Tibial artery (tissue), 4 donors: ENCODE measurements at regions not wholly inside any gene's neighbourhood (a gene's known extent, or its start where the extent isn't known, plus 50 kb on each side); places are given as distances from the start of the nearest gene placed in this dataset.

ENCODE experiments used
- DNase-seq, 2 donors: peaks; one replicate each; pipeline ENCODE4 v3.0.0-alpha.2; 2019
- H3K27ac ChIP-seq, 2 donors: fragments of 200-600 bp; sonication (generic) in 1 of 2; 1 replicate in 1 of 2; 2 replicates in 1 of 2; pipeline ENCODE4 v1.5.1; 2018 to 2019; ENCODE audit warnings: mild to moderate bottlenecking in 1 of 2
- H3K27me3 ChIP-seq, 2 donors: fragments of 200-600 bp; sonication (generic) in 1 of 2; one replicate each; pipeline versions ENCODE4 v1.5.1 to v1.6.0; 2016 to 2019
- H3K36me3 ChIP-seq, 3 donors: fragments of 200-600 bp; sonication (generic) in 2 of 3; one replicate each; pipeline ENCODE4 v1.5.1; 2016 to 2019; ENCODE audit warnings: mild to moderate bottlenecking in 2 of 3
- H3K4me1 ChIP-seq, 4 donors: fragments of 200-600 bp; sonication (generic) in 2 of 4; 1 replicate in 3 of 4; 2 replicates in 1 of 4; pipeline ENCODE4 v1.5.1; 2016 to 2019
- H3K4me3 ChIP-seq, 2 donors: fragments of 200-600 bp; sonication (generic) in 1 of 2; 1 replicate in 1 of 2; 2 replicates in 1 of 2; pipeline ENCODE4 v1.5.1; 2018 to 2019; ENCODE audit warnings: mild to moderate bottlenecking in 2 of 2
- H3K9me3 ChIP-seq, 3 donors: fragments of 200-600 bp; sonication (generic) in 1 of 3; one replicate each; pipeline ENCODE4 v1.5.1; 2016 to 2019
- CTCF ChIP-seq, 2 experiments: fragments of 200-600 bp in 1 of 2; fragments of 450-650 bp in 1 of 2; IDR thresholded peaks; one replicate each; pipeline ENCODE4 v1.5.1; 2017 to 2019; ENCODE audit warnings: antibody characterized with exemption in 2 of 2, mild to moderate bottlenecking in 1 of 2, moderate library complexity in 1 of 2
- intact Hi-C: fragments of 100-400 bp; cut with DNase I; formaldehyde crosslinking; loops from one replicate; pipeline ENCODE4 v1.15.0; 2023; ENCODE audit warnings: low total_unique reads

- H3K36me3 ChIP-seq = no peaks in the 10 kb centered on the region
- intact Hi-C loops = loop anchor here (10.0 kb wide), 2 partner anchors 125 to 905 kb away; no protein-coding TSS in a partner anchor
- H3K9me3 ChIP-seq = no peaks in the 10 kb centered on the region
- TF ChIP-seq CTCF (IDR thresholded peaks at IDR 0.05) = peak; percentile 65
- H3K27ac ChIP-seq = no peak overlapping the region
- H3K27me3 ChIP-seq = peaks cover 0 to 5% of the 10 kb centered on the region in 2 donors
- peak overlapping the region in 1 of 2 donors; percentile 11 for H3K4me3 ChIP-seq
- peak; percentile 72 to 77 for DNase-seq
- peaks cover 0 to 6% (median 0%) of the 10 kb centered on the region in 4 donors for H3K4me1 ChIP-seq
These were observed 104.1 kb downstream of the XCL2 start for GRCh38 chr1:168439456-168440375.

DNA sequence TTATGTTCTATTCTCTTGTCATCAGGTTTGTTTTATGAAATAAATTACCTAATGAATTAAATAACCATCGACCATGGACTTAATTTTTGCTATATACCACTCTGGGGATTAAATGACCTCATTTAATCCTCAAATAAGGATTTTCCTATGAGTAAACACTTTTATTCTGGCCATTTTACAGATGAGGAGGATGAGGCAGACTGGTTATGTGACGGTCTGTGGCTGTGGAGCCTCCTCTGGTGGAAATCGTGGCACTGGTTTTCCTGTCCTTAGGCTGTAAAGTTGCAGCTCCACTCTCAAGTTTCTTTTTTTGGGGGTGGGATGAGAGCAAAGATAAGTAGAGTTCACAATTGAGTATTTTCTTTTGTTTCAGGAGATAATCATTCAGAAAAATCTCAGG, 105.2 kb downstream of the XCL2 start:
- H3K27ac ChIP-seq = no peak overlapping the region
- no peaks in the 10 kb centered on the region for H3K9me3 ChIP-seq
- no peak for TF ChIP-seq CTCF (IDR thresholded peaks at IDR 0.05)
- H3K4me1 ChIP-seq = peaks cover 0 to 6% (median 0%) of the 10 kb centered on the region in 4 donors
- peaks cover 0 to 9% of the 10 kb centered on the region in 2 donors for H3K27me3 ChIP-seq
- no peak overlapping the region for H3K4me3 ChIP-seq
- no peak for DNase-seq
- H3K36me3 ChIP-seq = no peaks in the 10 kb centered on the region
- intact Hi-C loops = loop anchor here (10.0 kb wide), 1 partner anchor 906 kb away; no protein-coding TSS in a partner anchor

GRCh38 chr1:168437821-168438220, 106.0 kb downstream of the XCL2 start:
- H3K4me3 ChIP-seq = no peak overlapping the region
- H3K9me3 ChIP-seq = no peaks in the 10 kb centered on the region
- H3K36me3 ChIP-seq = no peaks in the 10 kb centered on the region
- no peak for TF ChIP-seq CTCF (IDR thresholded peaks at IDR 0.05)
- peaks cover 0 to 6% (median 0%) of the 10 kb centered on the region in 4 donors for H3K4me1 ChIP-seq
- H3K27me3 ChIP-seq = peaks cover 0 to 9% of the 10 kb centered on the region in 2 donors
- no peak for DNase-seq
- intact Hi-C loops = loop anchor here (10.0 kb wide), 1 partner anchor 907 kb away; no protein-coding TSS in a partner anchor
- H3K27ac ChIP-seq = no peak overlapping the region

GRCh38 chr1:168435439-168435838, 108.4 kb downstream of the XCL2 start:
- no peak for TF ChIP-seq CTCF (IDR thresholded peaks at IDR 0.05)
- Histone ChIP-seq H3K36me3 (no peaks in the 10 kb centered on the region), H3K27ac (no peak overlapping the region), H3K4me3 (no peak overlapping the region), H3K4me1 (peaks cover 0 to 8% (median 2%) of the 10 kb centered on the region in 4 donors), H3K27me3 (peaks cover 0 to 9% of the 10 kb centered on the region in 2 donors), H3K9me3 (no peaks in the 10 kb centered on the region)
- DNase-seq = no peak
- intact Hi-C loops = loop anchor here (10.0 kb wide), 1 partner anchor 909 kb away; no protein-coding TSS in a partner anchor

DNA sequence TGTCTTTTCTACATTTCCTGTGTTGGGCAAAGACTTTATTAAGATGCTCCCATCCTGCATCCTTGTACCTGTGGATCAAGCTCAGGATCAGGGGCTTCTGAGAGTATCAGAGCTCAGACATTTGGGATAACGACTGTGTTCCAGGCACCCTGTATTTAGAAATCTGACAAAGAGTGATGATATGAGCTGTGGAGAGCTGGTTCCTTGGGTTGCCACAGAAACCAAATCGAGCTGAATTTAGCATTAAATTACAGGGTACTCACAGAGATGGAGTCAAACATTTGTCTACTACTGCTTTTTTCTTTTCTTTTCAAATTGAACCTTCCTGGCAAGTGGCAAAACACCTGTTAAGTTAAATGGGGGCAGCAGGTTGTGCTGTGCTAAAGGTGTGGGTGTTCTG, 110.6 kb downstream of the XCL2 start:
- no peak overlapping the region for H3K27ac ChIP-seq
- H3K4me3 ChIP-seq = no peak overlapping the region
- H3K9me3 ChIP-seq = no peaks in the 10 kb centered on the region
- peaks cover 0 to 16% (median 7%) of the 10 kb centered on the region in 4 donors for H3K4me1 ChIP-seq
- intact Hi-C loops = loop anchor here (10.0 kb wide), 1 partner anchor 912 kb away; no protein-coding TSS in a partner anchor
- peaks cover 0 to 9% of the 10 kb centered on the region in 2 donors for H3K27me3 ChIP-seq
- no peak for DNase-seq
- TF ChIP-seq CTCF (IDR thresholded peaks at IDR 0.05) = no peak
- H3K36me3 ChIP-seq = no peaks in the 10 kb centered on the region
